GM20000 (cell line): ENCODE measurements at regions not wholly inside any gene's neighbourhood (a gene's known extent, or its start where the extent isn't known, plus 50 kb on each side); places are given as distances from the start of the nearest gene placed in this dataset.

ENCODE experiments used
- DNase-seq: peaks from one replicate; pipeline ENCODE4 v3.0.0; 2012; ENCODE audit warnings: low spot score
- TF ChIP-seq, protein P1 (sequence below): IDR thresholded peaks from 2 replicates; pipeline ENCODE4 v1.5.1; 2012; ENCODE audit warnings: mild to moderate bottlenecking, control low read depth; ENCODE audit errors: extremely low read depth, missing control alignments

DNA sequence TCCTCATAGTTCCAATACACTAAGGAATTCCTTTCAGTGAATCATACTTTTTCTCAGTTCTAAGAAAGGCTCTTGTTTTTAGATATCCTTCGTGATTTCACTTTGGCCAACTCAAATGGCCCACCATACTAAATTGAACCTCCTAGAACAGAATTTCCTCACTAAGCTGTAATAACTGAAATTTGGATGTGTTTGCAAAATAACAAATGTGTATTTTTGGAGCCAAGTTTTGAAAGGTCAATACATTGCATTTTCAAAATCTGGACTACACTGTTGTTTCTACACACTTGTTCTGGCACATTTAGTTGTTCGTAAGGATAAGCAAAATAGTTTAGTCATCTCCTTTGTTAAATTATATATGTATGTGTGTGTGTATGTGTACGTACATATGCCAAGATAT, 439.0 kb upstream of the STXBP6 start:
- no peak for DNase-seq
- TF ChIP-seq, protein P1, sequence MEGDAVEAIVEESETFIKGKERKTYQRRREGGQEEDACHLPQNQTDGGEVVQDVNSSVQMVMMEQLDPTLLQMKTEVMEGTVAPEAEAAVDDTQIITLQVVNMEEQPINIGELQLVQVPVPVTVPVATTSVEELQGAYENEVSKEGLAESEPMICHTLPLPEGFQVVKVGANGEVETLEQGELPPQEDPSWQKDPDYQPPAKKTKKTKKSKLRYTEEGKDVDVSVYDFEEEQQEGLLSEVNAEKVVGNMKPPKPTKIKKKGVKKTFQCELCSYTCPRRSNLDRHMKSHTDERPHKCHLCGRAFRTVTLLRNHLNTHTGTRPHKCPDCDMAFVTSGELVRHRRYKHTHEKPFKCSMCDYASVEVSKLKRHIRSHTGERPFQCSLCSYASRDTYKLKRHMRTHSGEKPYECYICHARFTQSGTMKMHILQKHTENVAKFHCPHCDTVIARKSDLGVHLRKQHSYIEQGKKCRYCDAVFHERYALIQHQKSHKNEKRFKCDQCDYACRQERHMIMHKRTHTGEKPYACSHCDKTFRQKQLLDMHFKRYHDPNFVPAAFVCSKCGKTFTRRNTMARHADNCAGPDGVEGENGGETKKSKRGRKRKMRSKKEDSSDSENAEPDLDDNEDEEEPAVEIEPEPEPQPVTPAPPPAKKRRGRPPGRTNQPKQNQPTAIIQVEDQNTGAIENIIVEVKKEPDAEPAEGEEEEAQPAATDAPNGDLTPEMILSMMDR: no peak

DNA sequence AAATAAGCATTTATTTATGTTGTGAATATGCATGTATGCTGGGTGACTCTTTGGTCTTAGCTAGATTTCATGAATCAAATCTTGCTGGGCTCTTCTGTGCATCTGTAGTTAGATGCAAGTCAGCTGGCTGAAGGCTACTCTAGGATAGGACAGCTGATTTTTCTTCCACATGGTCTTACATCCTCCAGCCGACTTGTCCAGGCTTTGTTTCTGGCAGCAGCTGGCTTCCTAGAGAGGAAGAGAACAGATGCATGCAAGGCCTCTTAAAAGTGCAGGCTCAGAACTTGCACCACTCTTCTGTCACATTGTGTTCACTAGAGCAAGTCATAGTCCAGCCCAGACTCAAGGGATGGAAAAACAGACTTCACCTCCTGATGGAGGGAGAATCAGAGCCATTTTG, 435.4 kb upstream of the STXBP6 start:
- TF ChIP-seq, protein P1: no peak
- no peak for DNase-seq

DNA sequence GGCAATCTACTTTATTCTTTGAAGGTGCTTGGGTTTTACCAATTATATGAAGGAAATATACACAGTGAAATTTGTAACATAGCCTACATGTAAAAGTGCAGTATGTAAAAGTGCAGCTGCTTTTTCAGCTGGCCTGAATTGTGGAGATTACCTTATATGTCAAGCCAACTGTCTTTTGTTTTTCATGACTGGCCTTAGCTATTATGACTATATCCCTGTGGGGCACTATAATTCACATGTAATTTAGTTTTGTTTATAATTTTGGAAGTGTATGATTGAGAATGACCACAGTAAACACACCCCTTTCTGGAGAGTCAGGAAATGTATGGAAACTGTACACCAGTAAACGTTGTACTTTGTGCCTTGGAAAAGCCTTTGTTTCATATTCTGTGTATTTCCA, 435.0 kb upstream of the STXBP6 start:
- TF ChIP-seq, protein P1: no peak
- DNase-seq: no peak

DNA sequence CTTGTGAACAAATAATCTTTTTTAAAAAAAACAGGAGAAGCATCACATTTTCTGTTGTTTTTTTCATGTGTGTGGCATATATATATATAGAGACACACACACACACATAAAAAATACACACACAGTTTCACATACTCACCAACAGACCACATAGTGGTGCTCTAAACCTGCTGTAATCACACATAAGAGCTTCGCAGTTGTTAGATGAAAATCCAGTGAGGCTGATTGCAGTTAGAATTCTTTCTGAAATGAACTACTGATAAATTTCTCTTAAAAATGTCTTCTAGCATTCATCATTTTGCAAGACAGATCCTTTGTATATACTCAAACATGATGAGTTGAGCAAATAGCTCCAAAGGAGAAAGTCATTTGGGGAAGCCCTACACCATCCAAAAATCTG, 434.3 kb upstream of the STXBP6 start:
- TF ChIP-seq, protein P1: no peak
- no peak for DNase-seq

DNA sequence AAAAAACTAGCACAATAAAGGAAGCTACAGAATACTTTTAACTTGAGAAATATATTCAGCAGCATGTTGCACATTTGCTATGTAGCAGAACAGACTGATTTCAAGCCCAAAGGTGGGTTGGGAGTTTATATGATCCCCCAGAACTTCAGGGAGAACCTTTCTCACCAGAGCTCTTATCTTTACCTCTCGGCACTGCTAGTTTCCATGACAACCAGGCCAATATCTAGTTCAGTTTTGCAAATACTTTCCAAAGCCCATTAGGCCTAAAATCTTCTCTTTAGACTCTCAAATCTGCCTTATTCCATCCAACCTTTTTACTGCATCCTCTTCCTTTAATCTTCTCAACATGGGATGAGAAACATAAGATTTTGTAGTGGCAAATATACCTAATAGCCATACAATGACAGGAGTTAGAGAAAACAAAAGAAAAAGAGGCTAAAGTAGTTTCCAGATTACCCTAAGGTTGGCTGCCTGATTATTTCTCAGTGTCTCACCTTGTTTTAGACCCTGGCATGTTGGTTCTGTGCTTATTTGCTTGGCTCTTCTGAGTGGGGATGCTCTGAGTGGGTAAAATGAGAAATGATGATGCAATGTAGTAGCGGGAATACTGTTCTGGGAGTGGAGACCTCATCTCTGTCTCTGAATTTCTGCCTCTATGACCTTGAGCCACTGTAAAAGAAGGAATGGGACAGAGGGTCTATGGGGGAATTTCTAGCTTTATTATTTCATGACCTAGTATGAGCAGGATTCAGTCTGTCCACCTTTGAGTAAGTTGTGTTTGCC, 427.6 kb upstream of the STXBP6 start:
- TF ChIP-seq, protein P1: no peak
- DNase-seq: no peak

DNA sequence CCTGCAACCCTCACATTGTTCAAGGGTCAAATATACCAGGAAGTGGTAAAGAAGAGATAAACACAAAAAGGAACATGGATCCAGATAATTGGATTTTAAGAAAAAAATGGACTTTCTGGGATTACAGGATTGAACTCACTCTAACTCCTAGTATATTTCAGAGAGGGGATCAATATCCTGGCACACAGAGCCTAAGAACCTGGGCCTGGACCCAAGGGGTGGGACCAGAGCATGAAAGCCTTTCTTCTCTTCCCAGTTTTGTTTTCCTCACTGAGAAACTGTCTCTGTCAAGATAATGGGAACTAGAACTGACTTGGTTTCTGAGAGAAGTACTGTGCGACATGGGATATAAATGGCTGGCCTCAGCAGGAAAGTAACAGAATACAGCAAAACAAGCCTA, 422.8 kb upstream of the STXBP6 start:
- TF ChIP-seq, protein P1: no peak
- no peak for DNase-seq

DNA sequence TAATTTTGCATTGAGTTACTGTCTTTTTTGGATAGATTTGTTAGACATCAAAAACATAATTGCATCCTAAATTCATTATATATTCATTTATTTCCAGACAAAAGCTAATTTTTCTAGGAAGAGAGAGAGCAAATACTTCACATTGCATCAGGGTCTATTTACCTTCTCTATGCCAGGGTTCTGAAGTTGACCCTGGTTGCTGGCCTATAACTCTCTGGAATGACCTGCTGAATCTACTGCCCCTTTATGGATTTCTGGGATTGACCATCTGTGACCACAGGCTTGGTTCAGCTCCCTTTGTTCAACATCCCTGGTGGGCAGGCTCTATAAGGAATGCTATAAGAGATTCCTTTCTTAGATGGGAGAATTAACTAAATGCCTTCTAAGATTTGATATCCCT, 414.8 kb upstream of the STXBP6 start:
- DNase-seq: no peak

More for the DNA sequence above, 414.8 kb upstream of the STXBP6 start:
- TF ChIP-seq, protein P1: no peak
